GM12864 (cell line): ENCODE measurements at regions not wholly inside any gene's neighbourhood (a gene's known extent, or its start where the extent isn't known, plus 50 kb on each side); places are given as distances from the start of the nearest gene placed in this dataset.

ENCODE experiments used
- DNase-seq: peaks from one replicate; pipeline ENCODE4 v3.0.0-alpha.2; 2011; ENCODE audit warnings: low read depth
- H3K4me3 ChIP-seq: 2 replicates; pipeline ENCODE4 v1.5.1; 2011; ENCODE audit warnings: mild to moderate bottlenecking, low read depth, low read length, control low read depth
- CTCF ChIP-seq: IDR thresholded peaks from 2 replicates; pipeline ENCODE4 v1.5.1; 2011; ENCODE audit warnings: low read depth, mild to moderate bottlenecking, moderate library complexity, low read length, control low read depth, inconsistent platforms; ENCODE audit errors: missing control alignments

DNA sequence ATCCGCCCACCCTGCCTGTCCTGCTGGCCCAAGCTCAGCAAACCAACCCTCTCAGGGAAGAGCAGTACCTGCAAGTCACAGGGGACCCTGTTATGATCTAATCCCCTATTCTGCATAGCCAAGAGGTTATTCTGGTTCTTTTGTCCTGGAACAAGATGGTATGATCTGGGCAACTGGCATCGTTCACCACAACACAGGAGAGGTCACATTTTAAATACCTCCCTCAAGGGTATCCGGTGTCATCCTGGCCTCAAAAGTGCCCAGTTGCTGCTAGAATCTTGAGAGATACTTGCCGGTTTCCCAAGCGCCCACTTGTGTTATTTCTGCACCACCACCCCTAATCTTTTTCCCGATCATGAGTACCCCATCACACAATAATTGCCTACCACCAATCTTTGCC, 497.5 kb downstream of the BCOR start:
- no peak for DNase-seq
- H3K4me3 ChIP-seq, result no peak overlapping the region
- TF ChIP-seq CTCF, result no peak

GRCh38 chrX:39601231-39602177, 496.3 kb downstream of the BCOR start:
- DNase-seq, result no peak
- no peak overlapping the region for H3K4me3 ChIP-seq
- TF ChIP-seq CTCF, result no peak

- no peak for TF ChIP-seq CTCF
- DNase-seq, result no peak
- no peak overlapping the region for H3K4me3 ChIP-seq
Observed at GRCh38 chrX:39602195-39602594, 495.6 kb downstream of the BCOR start.

GRCh38 chrX:39603230-39603629, 494.5 kb downstream of the BCOR start:
- TF ChIP-seq CTCF, result no peak

GRCh38 chrX:39605183-39605582, 492.6 kb downstream of the BCOR start:
- H3K4me3 ChIP-seq, result no peak overlapping the region
- no peak for TF ChIP-seq CTCF
- DNase-seq, result no peak

More at GRCh38 chrX:39603230-39603629, 494.5 kb downstream of the BCOR start:
- DNase-seq, result no peak
- H3K4me3 ChIP-seq, result no peak overlapping the region

GRCh38 chrX:39605866-39606265, 491.9 kb downstream of the BCOR start:
- TF ChIP-seq CTCF, result no peak
- no peak overlapping the region for H3K4me3 ChIP-seq
- no peak for DNase-seq

DNA sequence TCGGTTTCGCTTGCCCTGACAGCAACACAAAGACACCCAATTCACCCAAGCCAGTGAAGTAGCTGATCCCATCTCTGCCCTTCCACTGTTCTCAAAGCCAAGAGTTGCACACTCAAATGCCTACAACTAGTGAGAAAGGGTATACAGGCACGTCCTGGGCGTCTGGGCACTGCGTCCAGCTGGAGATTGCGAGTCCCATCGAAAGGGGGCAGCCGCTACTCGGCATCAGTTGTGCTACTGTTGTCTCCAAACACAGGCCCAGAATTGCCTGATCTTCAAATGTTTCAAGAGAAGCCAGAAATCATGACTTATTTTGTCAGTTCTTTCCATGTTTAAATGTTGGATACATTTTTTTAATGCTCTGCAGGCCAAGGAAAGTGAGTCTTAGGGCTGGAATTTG, 487.8 kb downstream of the BCOR start:
- no peak for DNase-seq
- H3K4me3 ChIP-seq, result no peak overlapping the region
- no peak for TF ChIP-seq CTCF
